ENCODE measurements at regions not wholly inside any gene's neighbourhood (a gene's known extent, or its start where the extent isn't known, plus 50 kb on each side); places are given as distances from the start of the nearest gene placed in this dataset.

DNA sequence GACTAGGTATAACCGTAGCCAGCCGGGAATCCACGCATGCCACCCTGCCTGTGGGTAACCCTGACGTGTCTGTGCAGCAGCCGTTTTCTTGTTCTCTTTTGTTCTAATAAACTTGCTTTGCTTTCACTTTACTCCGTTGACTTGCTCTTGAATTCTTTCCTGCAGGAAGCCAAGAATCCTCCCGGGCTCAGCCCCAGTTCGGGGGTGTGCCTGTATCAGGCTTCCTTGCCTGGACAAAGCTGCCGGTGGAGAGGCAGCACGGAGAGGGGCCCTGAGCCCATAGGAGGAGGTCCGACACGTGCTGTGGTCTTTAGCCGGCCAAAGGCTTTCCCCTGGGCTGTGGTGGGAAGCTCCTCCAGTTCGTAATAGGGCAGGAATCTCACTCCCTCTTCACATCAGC is 256.5 kb upstream of the PPP2R2D start:
- H3K36me3 ChIP-seq (ENCODE audit: control insufficient read depth in 2 of 3, insufficient read depth in 3 of 3, low read length in 3 of 3): no peaks in the 10 kb centered on the region
- no peak for ATAC-seq
- intact Hi-C loops (cut with micrococcal nuclease): no loop called here
- ChIA-PET CTCF (no interaction called here), POLR2A (no interaction called here)
- H3K9me3 ChIP-seq (ENCODE audit: control insufficient read depth in 2 of 3, low read length in 3 of 3): peaks cover 0 to 10% (median 0%) of the 10 kb centered on the region in 3 experiments
- Mint-ChIP-seq H3K4me1 (peaks cover 0 to 6% (median 0%) of the 10 kb centered on the region in 7 donors), H3K27me3 (peaks cover 0 to 30% (median 3%) of the 10 kb centered on the region in 5 donors), H3K36me3 (peaks cover 0 to 5% (median 0%) of the 10 kb centered on the region in 5 donors), H3K27ac (no peak overlapping the region), H3K4me3 (no peak overlapping the region), H3K9me3 (peaks cover 0 to 20% (median 9%) of the 10 kb centered on the region in 11 donors)
- no peak for DNase-seq
- H3K4me1 ChIP-seq (ENCODE audit: control insufficient read depth in 2 of 2, insufficient read depth in 2 of 2, low read length in 2 of 2): no peaks in the 10 kb centered on the region
- no peak overlapping the region for H3K4me3 ChIP-seq (ENCODE audit: low read length)
- no peak overlapping the region for H3K27ac ChIP-seq (ENCODE audit: low read depth, low read length)
- no peaks in the 10 kb centered on the region for H3K27me3 ChIP-seq (ENCODE audit: control insufficient read depth in 2 of 2, insufficient read depth in 2 of 2, low read length in 2 of 2)

DNA sequence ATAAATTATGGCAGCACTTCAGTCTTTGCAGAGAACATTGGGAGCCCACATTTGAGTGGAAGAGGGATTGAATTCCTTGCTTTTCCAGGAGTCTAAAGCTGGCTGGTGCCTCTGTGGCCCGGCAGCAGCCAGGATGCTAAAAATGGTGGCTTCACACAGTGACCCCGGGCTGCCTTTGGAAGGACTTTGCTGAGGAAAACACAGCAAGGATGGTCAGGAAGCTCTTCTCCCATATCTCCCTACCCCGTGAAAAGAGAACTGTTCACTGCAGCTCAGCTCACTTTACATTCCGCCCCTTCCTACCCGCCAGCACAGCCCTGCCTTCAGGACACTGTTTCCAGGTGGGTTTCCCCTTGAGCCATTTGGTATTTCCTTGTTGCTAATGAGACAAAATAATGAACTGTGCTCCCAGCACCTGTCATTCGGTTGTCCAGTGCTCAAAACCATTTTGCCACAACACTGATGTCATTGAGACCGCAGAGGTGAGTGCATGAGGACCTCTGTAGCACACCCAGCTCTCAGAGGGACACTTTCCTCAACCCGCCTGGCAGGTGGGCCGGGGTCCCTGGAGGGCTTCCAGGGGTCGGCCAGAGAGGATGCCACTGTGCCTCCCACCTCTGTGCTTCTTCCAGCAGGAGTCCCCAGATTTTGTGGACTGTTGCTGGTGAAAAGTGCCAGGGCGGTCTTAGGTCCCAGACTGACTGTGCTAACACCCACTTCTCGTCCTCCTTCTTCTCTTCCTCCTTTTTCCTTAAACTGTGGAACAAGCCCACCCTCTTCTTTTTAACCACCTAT is 255.7 kb upstream of the PPP2R2D start:
- H3K27ac ChIP-seq (ENCODE audit: low read depth, low read length): no peak overlapping the region
- H3K27me3 ChIP-seq (ENCODE audit: control insufficient read depth in 2 of 2, insufficient read depth in 2 of 2, low read length in 2 of 2): no peaks in the 10 kb centered on the region
- Mint-ChIP-seq H3K9me3 (peaks cover 0 to 12% (median 3%) of the 10 kb centered on the region in 11 donors), H3K27ac (no peak overlapping the region), H3K4me1 (peaks cover 0 to 6% (median 0%) of the 10 kb centered on the region in 7 donors), H3K4me3 (no peak overlapping the region), H3K36me3 (no peaks in the 10 kb centered on the region), H3K27me3 (peaks cover 0 to 35% (median 3%) of the 10 kb centered on the region in 5 donors)
- H3K4me3 ChIP-seq (ENCODE audit: low read length): no peak overlapping the region
- CTCF ChIA-PET: no interaction called here
- intact Hi-C loops (cut with micrococcal nuclease): no loop called here
- H3K36me3 ChIP-seq (ENCODE audit: control insufficient read depth in 2 of 3, insufficient read depth in 3 of 3, low read length in 3 of 3): no peaks in the 10 kb centered on the region
- peaks cover 0 to 3% (median 0%) of the 10 kb centered on the region in 3 experiments for H3K9me3 ChIP-seq (ENCODE audit: control insufficient read depth in 2 of 3, low read length in 3 of 3)
- POLR2A ChIA-PET: no interaction called here
- H3K4me1 ChIP-seq (ENCODE audit: control insufficient read depth in 2 of 2, insufficient read depth in 2 of 2, low read length in 2 of 2): no peaks in the 10 kb centered on the region
- no peak for ATAC-seq
- no peak for DNase-seq

DNA sequence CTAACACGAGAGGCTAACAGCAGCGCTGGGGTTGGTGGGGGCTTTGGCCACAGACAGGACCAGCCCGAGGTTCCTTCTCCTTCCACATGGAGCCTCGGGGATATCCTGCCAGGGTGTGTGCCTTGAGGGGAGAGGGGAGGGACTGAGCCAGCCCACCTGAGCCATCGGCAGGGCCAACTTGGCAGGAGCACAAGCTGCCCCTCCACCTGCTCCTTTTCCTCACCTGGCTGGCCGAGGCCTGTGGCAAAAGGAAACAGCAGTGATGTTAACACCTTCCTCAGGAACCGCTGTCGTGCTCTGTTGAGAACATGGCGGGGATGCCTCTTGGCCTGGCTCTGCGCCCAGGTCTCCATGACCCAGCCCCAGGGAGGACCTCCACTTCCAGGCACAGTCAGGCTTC is 255.1 kb upstream of the PPP2R2D start:
- Histone ChIP-seq H3K27me3 (ENCODE audit: control insufficient read depth in 2 of 2, insufficient read depth in 2 of 2, low read length in 2 of 2) (no peaks in the 10 kb centered on the region), H3K36me3 (ENCODE audit: control insufficient read depth in 2 of 3, insufficient read depth in 3 of 3, low read length in 3 of 3) (no peaks in the 10 kb centered on the region), H3K27ac (ENCODE audit: low read depth, low read length) (no peak overlapping the region), H3K4me3 (ENCODE audit: low read length) (no peak overlapping the region), H3K9me3 (ENCODE audit: control insufficient read depth in 2 of 3, low read length in 3 of 3) (no peaks in the 10 kb centered on the region), H3K4me1 (ENCODE audit: control insufficient read depth in 2 of 2, insufficient read depth in 2 of 2, low read length in 2 of 2) (no peaks in the 10 kb centered on the region)
- DNase-seq (no peak), ATAC-seq (no peak)
- no peaks in the 10 kb centered on the region for H3K36me3 Mint-ChIP-seq
- POLR2A ChIA-PET: no interaction called here
- CTCF ChIA-PET: no interaction called here
- peaks cover 0 to 6% (median 0%) of the 10 kb centered on the region in 7 donors for H3K4me1 Mint-ChIP-seq
- H3K9me3 Mint-ChIP-seq: peaks cover 0 to 7% (median 0%) of the 10 kb centered on the region in 11 donors
- H3K27ac Mint-ChIP-seq: no peak overlapping the region
- intact Hi-C loops (cut with micrococcal nuclease): no loop called here
- no peak overlapping the region for H3K4me3 Mint-ChIP-seq
- H3K27me3 Mint-ChIP-seq: peaks cover 0 to 38% (median 3%) of the 10 kb centered on the region in 5 donors

DNA sequence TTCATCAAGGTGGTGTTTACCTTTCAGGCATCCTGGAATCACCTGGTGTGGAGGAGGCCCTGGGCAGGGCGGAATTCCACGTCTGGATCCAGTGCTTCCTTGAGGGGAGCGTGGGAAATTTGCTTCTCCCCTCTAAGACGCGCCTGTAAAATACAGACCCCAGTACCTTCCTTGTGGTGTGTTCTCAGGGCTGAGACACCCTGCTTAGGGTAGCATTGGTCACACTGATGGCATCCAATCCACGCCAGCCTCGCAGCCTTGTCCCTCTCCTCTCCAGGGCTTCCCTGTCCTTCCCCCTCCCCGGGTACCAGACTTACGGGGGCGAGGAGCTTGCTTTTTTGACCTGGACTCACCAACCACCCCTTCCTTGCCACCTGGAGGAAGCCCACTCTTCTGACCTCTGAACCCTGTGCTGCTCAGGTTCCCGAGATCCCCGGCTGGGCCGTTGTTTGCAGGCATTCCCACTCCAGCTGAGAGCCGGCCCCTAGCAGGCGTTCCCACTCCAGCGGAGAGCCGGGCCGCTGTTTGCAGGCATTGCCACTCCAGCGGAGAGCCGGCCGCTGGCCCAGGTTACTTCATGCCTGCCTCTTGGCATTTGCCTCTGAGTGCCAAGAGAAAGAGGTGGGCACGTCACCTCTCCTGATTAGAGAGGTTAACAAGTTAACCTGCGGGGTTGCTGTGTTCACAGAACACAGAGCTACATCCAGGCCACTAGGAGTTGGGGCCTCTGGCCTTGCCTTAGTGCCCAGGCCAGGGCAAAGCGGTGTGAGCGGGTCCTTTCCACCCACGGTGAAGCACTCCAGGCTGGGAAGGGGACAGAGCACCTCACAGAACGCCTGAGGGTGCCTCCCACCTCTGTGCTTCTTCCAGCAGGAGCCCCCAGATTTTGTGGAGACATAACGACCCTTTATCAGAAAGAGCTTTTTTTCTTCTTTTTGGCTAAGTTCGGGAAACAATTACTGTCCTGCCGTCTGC is 254.0 kb upstream of the PPP2R2D start:
- ChIA-PET POLR2A (no interaction called here), CTCF (no interaction called here)
- H3K27me3 Mint-ChIP-seq: peaks cover 5 to 44% (median 11%) of the 10 kb centered on the region in 5 donors
- no peak for DNase-seq
- peaks cover 0 to 3% (median 0%) of the 10 kb centered on the region in 11 donors for H3K9me3 Mint-ChIP-seq
- intact Hi-C loops (cut with micrococcal nuclease): no loop called here
- peaks cover 0 to 6% (median 0%) of the 10 kb centered on the region in 7 donors for H3K4me1 Mint-ChIP-seq
- Histone ChIP-seq H3K27me3 (ENCODE audit: control insufficient read depth in 2 of 2, insufficient read depth in 2 of 2, low read length in 2 of 2) (no peaks in the 10 kb centered on the region), H3K36me3 (ENCODE audit: control insufficient read depth in 2 of 3, insufficient read depth in 3 of 3, low read length in 3 of 3) (no peaks in the 10 kb centered on the region), H3K9me3 (ENCODE audit: control insufficient read depth in 2 of 3, low read length in 3 of 3) (no peaks in the 10 kb centered on the region), H3K4me3 (ENCODE audit: low read length) (no peak overlapping the region), H3K27ac (ENCODE audit: low read depth, low read length) (no peak overlapping the region), H3K4me1 (ENCODE audit: control insufficient read depth in 2 of 2, insufficient read depth in 2 of 2, low read length in 2 of 2) (no peaks in the 10 kb centered on the region)
- H3K27ac Mint-ChIP-seq: no peak overlapping the region
- no peak for ATAC-seq
- H3K4me3 Mint-ChIP-seq: no peak overlapping the region
- H3K36me3 Mint-ChIP-seq: no peaks in the 10 kb centered on the region

DNA sequence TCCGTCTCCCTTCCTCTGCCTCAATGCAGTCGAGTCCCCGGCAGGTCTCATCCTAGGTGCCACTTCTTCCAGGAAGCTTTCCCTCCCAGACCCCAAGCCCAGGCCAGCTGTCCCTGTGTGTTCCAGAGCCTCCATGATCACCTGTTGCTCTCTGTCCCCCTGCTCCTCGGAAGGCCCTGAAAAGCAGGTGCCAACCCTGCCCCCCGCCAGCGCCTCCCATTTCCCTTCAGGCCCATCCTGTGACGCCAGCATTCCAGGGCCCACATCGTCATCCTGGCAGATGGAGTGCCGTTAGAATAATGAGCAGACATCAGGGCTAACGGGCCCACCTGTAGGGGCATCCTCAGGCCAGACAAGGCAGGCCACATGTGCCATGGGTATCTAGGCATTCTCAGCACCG is 253.0 kb upstream of the PPP2R2D start:
- H3K4me3 Mint-ChIP-seq: no peak overlapping the region
- intact Hi-C loops (cut with micrococcal nuclease): no loop called here
- Histone ChIP-seq H3K27me3 (ENCODE audit: control insufficient read depth in 2 of 2, insufficient read depth in 2 of 2, low read length in 2 of 2) (no peaks in the 10 kb centered on the region), H3K4me1 (ENCODE audit: control insufficient read depth in 2 of 2, insufficient read depth in 2 of 2, low read length in 2 of 2) (peaks cover 0 to 4% of the 10 kb centered on the region in 2 donors), H3K36me3 (ENCODE audit: control insufficient read depth in 2 of 3, insufficient read depth in 3 of 3, low read length in 3 of 3) (no peaks in the 10 kb centered on the region), H3K9me3 (ENCODE audit: control insufficient read depth in 2 of 3, low read length in 3 of 3) (no peaks in the 10 kb centered on the region), H3K27ac (ENCODE audit: low read depth, low read length) (no peak overlapping the region), H3K4me3 (ENCODE audit: low read length) (no peak overlapping the region)
- CTCF ChIA-PET: no interaction called here
- peaks cover 0 to 13% (median 3%) of the 10 kb centered on the region in 7 donors for H3K4me1 Mint-ChIP-seq
- H3K27me3 Mint-ChIP-seq: peaks cover 8 to 46% (median 16%) of the 10 kb centered on the region in 5 donors
- H3K27ac Mint-ChIP-seq: no peak overlapping the region
- H3K9me3 Mint-ChIP-seq: peaks cover 0 to 2% (median 0%) of the 10 kb centered on the region in 11 donors
- H3K36me3 Mint-ChIP-seq: no peaks in the 10 kb centered on the region
- DNase-seq: no peak
- ATAC-seq: no peak
- POLR2A ChIA-PET: no interaction called here

DNA sequence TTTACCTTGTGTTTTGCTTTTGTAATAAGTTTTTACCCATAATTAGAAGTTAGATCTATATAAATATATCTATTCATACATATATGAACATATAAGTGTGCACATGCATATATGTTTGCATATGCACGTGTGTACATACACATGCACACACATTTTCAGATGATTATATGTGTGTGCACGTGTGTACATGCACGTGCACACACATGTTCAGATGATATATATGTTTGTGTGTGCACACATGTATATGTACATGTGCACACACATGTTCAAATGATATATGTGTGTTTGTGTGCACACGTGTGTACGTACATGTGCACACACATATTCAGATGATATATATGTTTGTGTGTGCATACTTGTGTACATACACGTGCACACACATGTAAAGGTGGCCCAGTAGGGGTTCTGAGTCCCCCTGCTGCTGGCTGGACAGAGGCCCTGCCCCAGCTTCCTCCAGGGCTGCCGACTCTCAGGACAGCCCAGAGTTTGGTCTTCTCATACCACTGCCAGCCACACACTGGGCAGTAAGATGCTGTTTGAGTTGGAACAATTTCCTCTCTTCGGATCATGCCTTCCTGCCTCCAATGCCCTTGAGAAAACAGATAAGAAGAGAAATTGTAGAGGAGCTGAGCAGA is 252.3 kb upstream of the PPP2R2D start:
- H3K4me1 Mint-ChIP-seq: peaks cover 0 to 13% (median 4%) of the 10 kb centered on the region in 7 donors
- H3K27ac Mint-ChIP-seq: no peak overlapping the region
- ChIA-PET CTCF (no interaction called here), POLR2A (no interaction called here)
- Histone ChIP-seq H3K27me3 (ENCODE audit: control insufficient read depth in 2 of 2, insufficient read depth in 2 of 2, low read length in 2 of 2) (no peaks in the 10 kb centered on the region), H3K4me1 (ENCODE audit: control insufficient read depth in 2 of 2, insufficient read depth in 2 of 2, low read length in 2 of 2) (peaks cover 0 to 4% of the 10 kb centered on the region in 2 donors), H3K27ac (ENCODE audit: low read depth, low read length) (no peak overlapping the region), H3K9me3 (ENCODE audit: control insufficient read depth in 2 of 3, low read length in 3 of 3) (no peaks in the 10 kb centered on the region), H3K36me3 (ENCODE audit: control insufficient read depth in 2 of 3, insufficient read depth in 3 of 3, low read length in 3 of 3) (no peaks in the 10 kb centered on the region), H3K4me3 (ENCODE audit: low read length) (no peak overlapping the region)
- intact Hi-C loops (cut with micrococcal nuclease): no loop called here
- ATAC-seq: no peak
- no peaks in the 10 kb centered on the region for H3K9me3 Mint-ChIP-seq
- DNase-seq: no peak
- peaks cover 9 to 53% (median 17%) of the 10 kb centered on the region in 5 donors for H3K27me3 Mint-ChIP-seq
- no peak overlapping the region for H3K4me3 Mint-ChIP-seq
- no peaks in the 10 kb centered on the region for H3K36me3 Mint-ChIP-seq
